ENCODE measurements at regions not wholly inside any gene's neighbourhood (a gene's known extent, or its start where the extent isn't known, plus 50 kb on each side); places are given as distances from the start of the nearest gene placed in this dataset.

DNA sequence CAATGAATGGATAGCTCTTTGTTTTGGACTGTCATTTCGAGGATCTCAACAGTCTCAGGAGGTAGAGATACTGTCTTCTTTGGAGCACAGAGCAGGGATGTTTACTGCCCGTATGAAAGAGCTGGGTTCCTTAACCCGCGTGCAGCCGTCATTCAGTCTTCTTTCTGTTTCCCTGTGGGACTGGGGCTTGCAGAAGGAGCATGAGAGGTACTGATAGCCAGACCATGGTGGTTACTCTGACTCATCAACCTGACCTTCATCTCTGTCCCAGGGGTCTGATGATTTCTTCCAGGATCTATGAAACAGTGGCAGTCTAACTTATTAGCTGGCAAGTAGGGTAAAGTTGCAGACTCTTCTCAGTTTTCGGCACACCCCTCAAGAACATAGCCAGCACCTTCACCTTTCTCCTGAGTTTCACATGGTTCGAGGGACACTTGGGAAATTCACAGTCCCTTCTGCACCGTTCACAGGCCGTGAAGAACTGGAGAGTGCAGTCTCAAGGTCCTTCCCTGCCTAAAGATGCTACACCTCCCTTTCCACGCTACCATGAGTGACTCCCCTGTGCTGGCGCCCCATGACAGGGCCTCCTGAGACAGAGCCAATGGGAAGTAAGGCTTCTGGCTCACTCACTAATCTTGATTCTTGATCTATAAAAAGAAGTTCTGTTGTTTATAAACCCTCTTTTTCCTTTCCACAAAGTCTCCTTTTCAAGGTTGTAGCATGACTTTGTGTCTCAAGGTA, 226.2 kb downstream of the MC4R start:
- TF ChIP-seq CTCF (IDR thresholded peaks at IDR 0.05; ENCODE audit: insufficient read depth, low read length) (no peak), GABPA (IDR thresholded peaks at IDR 0.05; ENCODE audit: low read depth) (no peak), POLR2AphosphoS5 (IDR thresholded peaks at IDR 0.05; ENCODE audit: low read depth) (no peak), REST (IDR thresholded peaks at IDR 0.05; ENCODE audit: insufficient replicate concordance, low read depth) (no peak)

Measured in HL-60 (cell line).